ENCODE measurements at regions not wholly inside any gene's neighbourhood (a gene's known extent, or its start where the extent isn't known, plus 50 kb on each side); places are given as distances from the start of the nearest gene placed in this dataset.

- TF ChIP-seq, protein P1, sequence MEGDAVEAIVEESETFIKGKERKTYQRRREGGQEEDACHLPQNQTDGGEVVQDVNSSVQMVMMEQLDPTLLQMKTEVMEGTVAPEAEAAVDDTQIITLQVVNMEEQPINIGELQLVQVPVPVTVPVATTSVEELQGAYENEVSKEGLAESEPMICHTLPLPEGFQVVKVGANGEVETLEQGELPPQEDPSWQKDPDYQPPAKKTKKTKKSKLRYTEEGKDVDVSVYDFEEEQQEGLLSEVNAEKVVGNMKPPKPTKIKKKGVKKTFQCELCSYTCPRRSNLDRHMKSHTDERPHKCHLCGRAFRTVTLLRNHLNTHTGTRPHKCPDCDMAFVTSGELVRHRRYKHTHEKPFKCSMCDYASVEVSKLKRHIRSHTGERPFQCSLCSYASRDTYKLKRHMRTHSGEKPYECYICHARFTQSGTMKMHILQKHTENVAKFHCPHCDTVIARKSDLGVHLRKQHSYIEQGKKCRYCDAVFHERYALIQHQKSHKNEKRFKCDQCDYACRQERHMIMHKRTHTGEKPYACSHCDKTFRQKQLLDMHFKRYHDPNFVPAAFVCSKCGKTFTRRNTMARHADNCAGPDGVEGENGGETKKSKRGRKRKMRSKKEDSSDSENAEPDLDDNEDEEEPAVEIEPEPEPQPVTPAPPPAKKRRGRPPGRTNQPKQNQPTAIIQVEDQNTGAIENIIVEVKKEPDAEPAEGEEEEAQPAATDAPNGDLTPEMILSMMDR (IDR thresholded peaks at IDR 0.05; ENCODE audit: control insufficient read depth, insufficient read depth, low read depth, low read length, missing control alignments) = no peak
- no peak overlapping the region for H3K4me3 ChIP-seq (ENCODE audit: control insufficient read depth, low read depth, low read length)
- DNase-seq (ENCODE audit: low read depth) = no peak
Observed at GRCh38 chr14:71589609-71590008, 342.6 kb upstream of the RGS6 start.

- peak overlapping the region; percentile 6; the same call in 1 of the 2 replicates for H3K4me3 ChIP-seq (ENCODE audit: control insufficient read depth, low read depth, low read length)
- TF ChIP-seq, protein P1 (IDR thresholded peaks at IDR 0.05; ENCODE audit: control insufficient read depth, insufficient read depth, low read depth, low read length, missing control alignments) = no peak
Observed at GRCh38 chr14:71590131-71590530, 342.1 kb upstream of the RGS6 start.

DNA sequence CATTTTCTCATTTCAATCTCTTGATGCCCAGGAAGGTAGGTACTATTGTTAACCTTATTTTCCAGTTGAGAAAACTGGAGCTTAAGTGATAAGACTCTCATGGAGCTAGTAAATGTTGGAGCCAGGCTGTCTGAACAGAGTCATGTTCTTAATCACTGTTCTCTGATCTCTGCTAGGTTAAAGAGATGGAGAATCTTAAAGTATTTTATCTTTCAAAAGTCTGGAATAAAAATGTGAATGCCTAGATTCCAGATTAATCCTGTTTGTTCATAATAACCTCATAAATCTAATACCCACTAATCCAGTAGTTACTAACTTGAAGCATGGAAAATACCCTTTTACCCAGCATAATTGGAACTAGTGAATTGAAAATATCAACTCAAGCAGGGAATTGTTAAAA is 341.0 kb upstream of the RGS6 start:
- no peak overlapping the region for H3K4me3 ChIP-seq (ENCODE audit: control insufficient read depth, low read depth, low read length)
- TF ChIP-seq, protein P1 (IDR thresholded peaks at IDR 0.05; ENCODE audit: control insufficient read depth, insufficient read depth, low read depth, low read length, missing control alignments) = no peak
- no peak for DNase-seq (ENCODE audit: low read depth)

More at GRCh38 chr14:71590131-71590530, 342.1 kb upstream of the RGS6 start:
- no peak for DNase-seq (ENCODE audit: low read depth)

- no peak overlapping the region for H3K4me3 ChIP-seq (ENCODE audit: control insufficient read depth, low read depth, low read length)
- DNase-seq (ENCODE audit: low read depth) = peak; percentile 74
- TF ChIP-seq, protein P1 (IDR thresholded peaks at IDR 0.05; ENCODE audit: control insufficient read depth, insufficient read depth, low read depth, low read length, missing control alignments) = no peak
Observed at GRCh38 chr14:71591929-71592328, 340.3 kb upstream of the RGS6 start.

DNA sequence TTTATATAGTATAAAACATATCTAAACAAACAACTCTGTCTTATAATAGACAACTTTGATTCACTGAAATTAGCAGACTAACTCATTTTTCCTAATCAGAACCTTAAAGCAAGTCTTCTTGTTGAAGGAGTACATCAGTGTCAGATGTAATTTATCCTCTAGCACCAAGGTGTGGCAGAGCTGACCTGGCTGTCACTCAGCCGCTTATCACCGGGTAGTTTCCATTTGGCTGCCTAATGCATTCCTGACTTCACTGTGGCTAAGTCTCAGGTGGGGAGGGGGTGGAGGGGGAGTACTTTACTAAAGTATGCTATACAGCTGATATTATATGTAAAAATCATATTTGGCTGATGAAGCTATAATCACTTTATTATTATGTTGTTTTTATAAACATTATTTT is 339.9 kb upstream of the RGS6 start:
- no peak overlapping the region for H3K4me3 ChIP-seq (ENCODE audit: control insufficient read depth, low read depth, low read length)
- TF ChIP-seq, protein P1 (IDR thresholded peaks at IDR 0.05; ENCODE audit: control insufficient read depth, insufficient read depth, low read depth, low read length, missing control alignments) = no peak
- DNase-seq (ENCODE audit: low read depth) = no peak

DNA sequence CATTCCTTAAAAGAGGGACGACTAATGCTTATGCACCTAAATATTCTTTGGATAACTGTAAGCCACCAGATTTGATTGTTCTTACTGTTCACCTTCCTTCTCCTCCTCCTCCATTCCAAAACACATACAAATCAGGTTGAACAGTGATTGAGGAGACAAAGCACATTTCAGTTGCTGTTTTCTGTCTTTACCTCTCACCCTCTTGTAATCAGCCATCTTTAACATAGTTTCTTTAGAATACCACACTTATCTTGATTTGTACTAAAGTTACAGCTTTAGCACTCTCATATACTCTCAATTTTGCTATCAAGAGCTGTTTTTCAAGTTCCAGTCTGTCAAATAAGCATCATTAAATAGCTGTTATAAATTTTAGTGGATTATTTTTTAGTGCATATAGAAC is 338.3 kb upstream of the RGS6 start:
- H3K4me3 ChIP-seq (ENCODE audit: control insufficient read depth, low read depth, low read length) = no peak overlapping the region
- no peak for DNase-seq (ENCODE audit: low read depth)
- TF ChIP-seq, protein P1 (IDR thresholded peaks at IDR 0.05; ENCODE audit: control insufficient read depth, insufficient read depth, low read depth, low read length, missing control alignments) = no peak

- TF ChIP-seq, protein P1 (IDR thresholded peaks at IDR 0.05; ENCODE audit: control insufficient read depth, insufficient read depth, low read depth, low read length, missing control alignments) = no peak
- no peak for DNase-seq (ENCODE audit: low read depth)
Observed at GRCh38 chr14:71594821-71595220, 337.4 kb upstream of the RGS6 start.

More at GRCh38 chr14:71594821-71595220, 337.4 kb upstream of the RGS6 start:
- no peak overlapping the region for H3K4me3 ChIP-seq (ENCODE audit: control insufficient read depth, low read depth, low read length)

All from AG09309 (cell line).